GM18873 (cell line): ENCODE measurements at regions not wholly inside any gene's neighbourhood (a gene's known extent, or its start where the extent isn't known, plus 50 kb on each side); places are given as distances from the start of the nearest gene placed in this dataset.
"Not testable (repeated sequence)": the region's sequence is repeated elsewhere in the genome, so short reads cannot be mapped to it uniquely, and the experiment has no call there.

Experiments
- ATAC-seq: cut with Tn5 transposase; IDR thresholded peaks from one replicate; pipeline ENCODE4 v1.9.1; 2021; ENCODE audit warnings: mild to moderate bottlenecking, moderate library complexity, moderate number of reproducible peaks; ENCODE audit not compliant: unreplicated experiment, low FRiP score

DNA sequence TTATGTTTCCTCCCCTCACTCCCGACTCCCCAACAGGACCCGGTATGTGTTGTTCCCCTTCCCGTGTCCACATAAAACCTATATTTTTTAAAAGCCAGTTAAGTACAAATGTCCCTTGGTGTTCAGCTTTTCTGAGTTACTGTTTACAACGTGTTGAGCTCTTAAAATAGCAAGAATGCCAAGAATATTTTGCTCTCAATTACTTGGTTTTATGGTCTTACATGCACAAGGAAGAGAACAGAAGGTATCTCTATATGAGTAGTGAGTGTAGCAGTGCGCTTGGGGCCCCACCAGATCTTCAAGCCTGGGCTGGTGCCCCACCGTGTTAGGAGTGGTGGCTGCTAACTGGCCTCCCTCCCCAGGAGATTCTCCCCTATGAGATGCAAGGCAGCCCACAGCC, 75.3 kb downstream of the RIN2 start:
- ATAC-seq, result no peak

DNA sequence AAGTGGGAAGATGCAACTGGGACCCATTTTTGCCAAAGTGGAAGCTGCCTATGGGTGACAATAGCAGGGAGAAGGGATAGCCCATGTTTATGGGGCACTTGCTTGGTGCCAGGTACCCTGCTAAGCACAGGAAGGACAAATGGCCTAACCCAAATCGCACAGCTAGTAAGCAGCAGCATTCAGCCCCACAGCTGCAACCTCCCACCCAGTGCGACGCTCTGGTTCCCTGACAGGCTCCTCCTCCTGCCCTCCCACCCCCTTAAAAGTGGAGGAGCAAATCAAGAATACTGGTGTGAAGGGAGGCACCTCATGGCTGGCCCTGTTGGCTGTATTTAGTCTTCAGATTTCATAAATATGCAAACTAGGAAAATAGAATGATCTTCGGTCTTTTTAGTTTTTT, 76.2 kb downstream of the RIN2 start:
- ATAC-seq, result no peak

DNA sequence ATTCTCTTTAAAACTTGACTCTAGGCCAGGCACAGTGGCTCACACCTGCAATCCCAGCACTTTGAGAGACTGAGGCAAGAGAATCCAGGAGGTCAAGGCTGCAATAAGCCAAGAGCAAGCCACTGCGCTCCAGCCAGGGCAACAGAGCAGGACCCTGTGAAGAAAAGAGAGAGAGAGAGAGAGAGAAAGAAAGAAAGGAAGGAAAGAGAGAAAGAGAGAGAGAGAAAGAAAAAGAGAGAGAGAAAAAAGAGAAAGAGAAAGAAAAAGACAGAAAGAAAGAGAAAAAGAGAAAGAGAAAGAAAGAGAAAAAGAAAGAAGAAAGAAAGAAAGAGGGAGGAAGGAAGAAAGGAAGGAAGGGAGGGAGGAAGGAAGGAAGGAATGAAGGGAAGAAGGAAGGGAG, 76.7 kb downstream of the RIN2 start:
- ATAC-seq, result no peak

DNA sequence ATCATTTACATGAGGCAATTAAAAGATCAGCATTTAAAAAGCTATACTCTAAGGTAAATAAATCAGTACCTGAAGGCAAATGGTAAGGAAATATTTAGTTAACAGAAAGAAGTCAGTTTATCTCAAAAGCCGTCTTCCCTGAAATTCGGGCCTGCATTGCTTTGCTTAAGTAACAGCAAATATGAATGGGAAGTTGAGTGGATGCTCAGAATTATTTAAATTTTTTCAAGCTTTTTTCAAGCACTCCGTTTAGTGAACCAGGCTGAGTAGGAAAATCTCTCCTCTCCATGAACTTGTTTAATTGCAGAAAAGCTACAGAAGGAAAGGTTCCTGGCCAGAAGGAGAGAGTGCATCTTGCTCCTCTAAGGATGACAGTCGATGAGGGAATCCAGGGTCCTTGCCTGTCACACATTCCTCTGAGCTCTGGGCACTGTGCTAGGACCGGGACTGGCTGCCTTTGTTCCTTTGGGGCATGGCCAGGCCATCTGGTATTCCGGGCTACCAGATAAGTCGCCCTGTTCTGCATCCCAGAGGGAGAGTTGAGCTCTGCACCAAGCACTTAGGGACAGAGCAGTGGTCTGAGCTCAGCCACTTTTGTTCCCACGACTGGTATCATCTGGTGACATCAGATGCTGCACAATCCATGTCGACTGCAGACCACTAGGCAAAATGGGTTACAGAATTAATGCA, 77.6 kb downstream of the RIN2 start:
- no peak for ATAC-seq

DNA sequence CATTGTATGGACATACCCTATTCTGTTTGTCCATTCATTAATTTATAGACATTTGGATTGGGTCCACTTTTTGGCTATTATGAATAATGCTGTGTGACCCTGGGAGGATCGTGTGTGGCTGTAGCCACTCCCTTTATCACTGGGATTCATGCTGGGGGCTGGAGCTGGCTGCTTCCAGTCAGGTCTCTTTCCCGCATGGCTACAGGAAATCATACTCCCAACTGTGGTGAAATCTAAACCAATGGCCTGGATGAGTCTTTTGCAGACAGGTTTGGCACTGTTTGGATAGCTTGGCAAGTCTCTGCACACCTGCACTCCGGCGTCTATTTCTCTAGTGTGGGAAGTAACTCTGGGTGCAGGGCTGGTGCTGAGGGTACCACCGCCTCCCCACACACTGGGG, 80.4 kb downstream of the RIN2 start:
- no peak for ATAC-seq

DNA sequence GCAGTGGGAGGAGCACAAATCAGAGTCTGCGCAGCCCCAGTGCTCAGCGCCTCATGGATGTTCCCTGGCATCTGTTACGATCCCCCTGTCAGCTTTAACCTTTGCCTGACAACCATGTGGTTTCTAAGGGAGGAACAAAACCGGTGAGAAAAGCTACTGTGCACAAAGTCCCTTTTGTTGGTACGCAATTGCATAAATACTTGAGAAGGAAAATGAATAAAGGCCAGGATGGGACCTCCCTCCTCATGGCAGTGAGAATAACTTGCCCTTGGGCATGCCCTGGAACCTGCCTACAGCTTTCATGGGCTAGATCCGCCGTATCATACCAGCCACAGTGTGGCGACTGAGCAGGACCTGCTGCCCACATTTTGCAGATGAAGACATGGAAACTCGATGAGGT, 81.0 kb downstream of the RIN2 start:
- no peak for ATAC-seq

DNA sequence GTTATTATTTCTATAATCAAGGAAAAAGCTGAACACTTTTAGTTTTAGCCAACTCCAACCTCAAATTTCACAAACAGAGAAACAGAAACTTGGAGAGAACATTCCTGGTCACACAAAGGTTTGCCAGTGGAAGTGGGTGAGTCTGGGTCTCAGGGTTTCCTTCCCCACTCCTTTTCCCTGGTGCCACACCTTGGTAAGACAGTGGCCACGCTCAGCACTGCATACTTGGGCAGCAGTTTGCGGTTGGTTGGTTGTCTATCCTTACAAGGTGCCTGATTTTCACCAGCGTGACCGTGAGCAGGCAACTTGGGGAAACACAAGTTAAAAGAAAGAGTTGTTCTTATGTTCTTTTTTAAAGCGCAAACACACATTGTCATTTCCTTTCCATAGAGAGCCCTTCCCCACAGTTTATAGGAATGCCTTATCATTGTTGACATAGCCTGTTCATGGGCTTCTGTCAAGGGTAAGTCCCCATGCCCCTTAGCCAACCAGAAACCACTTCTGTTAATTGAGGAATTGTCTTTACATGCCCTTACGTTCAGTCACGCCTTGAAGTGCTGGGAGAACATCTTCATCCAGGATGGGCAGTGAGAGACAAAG, 82.2 kb downstream of the RIN2 start:
- ATAC-seq, result no peak

DNA sequence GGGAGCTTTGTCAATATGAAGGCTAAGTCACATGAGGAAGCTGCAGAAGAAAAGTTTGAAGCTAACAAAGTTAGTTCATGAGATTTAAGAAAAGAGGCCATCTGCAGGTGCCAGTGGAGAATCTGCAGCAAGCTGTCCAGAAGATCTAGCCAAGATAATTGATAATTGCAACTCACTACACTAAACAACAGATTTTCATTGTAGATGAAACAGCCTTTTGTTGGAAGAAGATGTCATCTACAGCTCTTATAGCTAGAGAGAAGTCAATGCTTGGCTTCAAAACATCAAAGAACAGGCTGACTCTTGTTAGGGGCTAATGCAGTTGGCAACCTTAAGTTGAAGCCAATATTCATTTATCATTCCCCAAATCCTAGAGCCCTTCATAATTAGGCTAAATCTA, 83.7 kb downstream of the RIN2 start:
- no peak for ATAC-seq

DNA sequence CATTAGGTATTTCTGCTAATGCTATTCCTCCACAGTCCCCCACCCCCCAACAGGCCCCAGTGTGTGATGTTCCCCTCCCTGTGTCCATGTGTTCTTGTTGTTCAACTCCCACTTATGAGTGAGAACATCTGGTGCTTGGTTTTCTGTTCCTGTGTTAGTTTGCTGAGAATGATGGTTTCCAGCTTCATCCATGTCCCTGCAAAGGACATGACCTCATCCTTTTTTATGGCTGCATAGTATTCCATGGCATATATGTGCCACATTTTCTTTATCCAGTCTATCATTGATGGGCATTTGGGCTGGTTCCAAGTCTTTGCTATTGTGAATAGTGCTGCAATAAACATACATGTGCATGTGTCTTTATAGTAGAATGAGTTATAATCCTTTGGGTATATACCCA, 86.8 kb downstream of the RIN2 start:
- ATAC-seq, result not testable (repeated sequence)

DNA sequence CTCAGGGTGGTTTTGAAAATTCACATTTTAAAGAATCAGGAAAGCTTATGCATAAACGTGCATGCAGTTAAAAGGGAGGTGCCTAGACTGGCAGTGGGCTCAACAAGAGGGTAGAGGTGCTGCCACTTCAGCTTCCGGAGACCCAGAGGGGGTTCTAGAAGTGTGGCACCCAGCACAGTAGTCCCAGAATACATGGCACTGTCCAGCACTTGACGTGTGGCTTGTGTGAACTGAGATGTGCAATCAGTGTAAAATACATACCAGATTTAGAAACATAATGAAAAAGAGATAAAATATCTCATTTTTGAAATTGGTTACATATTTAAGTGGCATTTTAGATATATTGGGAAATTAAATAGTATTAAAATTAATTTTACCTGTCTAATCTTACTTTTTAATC, 89.3 kb downstream of the RIN2 start:
- no peak for ATAC-seq

DNA sequence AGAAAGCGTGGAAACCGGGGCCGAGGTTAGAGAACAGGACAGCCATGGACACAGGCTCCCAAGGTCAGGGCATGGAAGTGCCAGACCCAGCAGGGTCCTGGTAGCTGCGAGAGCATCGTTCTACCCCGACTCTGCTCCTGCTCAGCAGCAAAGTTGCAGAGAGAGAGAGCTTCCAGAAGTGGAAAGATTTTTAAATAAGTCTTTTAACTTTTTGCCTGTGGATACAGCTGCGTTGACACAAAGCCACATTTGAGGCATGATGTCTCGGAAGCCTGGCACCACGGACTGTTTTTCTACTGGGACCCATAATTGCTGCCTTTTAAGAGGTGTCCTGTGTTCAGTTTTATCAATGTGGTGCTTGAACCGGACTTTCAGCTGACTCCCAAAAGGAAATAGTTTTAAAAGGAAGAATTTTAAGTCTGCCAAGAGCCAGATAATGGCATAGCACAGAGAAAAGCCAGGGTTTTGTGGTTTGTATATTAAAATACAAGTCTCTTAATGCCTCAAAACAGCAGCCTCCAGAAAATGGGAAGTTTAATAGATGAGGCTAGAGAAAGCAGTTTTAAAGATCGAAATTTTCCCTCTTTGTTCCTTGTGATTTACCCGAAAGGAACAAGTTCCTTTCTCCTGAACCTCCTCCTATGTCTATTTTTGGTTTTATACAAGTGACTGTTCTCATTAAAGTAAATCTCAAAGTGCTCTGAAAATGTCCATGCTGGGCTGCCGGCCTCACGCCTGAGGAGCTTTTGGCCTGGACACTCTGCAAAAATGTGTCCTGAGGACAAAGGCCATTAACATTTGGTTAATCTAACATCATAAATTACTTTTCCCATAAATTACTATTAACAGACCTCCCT, 91.5 kb downstream of the RIN2 start:
- ATAC-seq, result no peak

DNA sequence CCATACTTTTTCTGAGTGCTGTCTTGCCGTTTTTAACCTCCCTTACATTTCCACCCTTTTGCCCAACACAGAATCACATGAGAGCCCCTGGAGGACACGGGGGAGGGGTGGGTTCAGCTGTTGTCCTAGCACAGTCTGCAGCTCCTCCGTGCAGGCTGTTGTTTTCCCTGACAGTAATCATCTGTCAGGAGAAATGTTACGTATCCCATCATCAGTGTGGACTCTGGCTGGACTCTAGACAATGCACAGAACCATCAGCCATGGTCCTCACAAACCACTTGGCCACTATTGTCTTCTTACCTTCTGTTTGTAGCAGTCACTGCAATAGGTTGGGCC, 92.1 kb downstream of the RIN2 start:
- no peak for ATAC-seq

DNA sequence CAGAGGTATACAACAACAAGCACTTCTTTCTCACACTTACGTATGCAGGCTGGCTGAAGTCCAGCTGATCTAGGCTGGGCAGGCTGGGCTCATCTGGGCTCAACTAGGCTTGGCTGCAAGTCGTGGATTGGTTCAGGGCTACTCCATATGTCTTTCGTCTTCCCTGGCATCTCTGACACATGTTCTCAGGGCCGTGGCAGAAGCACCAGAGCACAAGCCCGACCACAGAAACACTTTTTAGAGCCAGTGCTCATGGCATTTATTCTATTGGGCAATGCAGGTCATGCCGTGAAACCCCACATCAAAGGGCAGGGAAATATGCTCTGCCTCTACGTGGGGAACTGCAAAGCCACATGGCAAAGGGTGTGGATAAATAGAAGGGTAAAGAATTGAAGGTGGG, 93.8 kb downstream of the RIN2 start:
- no peak for ATAC-seq

DNA sequence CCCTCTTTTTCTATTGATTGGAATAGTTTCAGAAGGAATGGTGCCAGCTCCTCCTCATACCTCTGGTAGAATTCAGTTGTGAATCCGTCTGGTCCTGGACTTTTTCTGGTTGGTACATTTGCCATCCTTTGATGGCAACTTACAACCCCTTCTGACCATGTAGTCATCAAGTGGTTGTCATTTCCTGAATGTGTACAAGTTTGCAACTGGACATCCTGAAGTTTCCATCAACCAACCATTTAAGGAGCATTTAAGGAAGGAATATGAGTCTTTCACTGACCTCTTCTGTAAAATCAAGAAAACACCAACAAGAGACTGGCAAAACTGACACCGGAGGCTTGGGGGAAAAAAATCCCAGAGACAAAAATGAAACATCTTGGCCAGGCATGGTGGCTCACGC, 97.4 kb downstream of the RIN2 start:
- ATAC-seq, result no peak

DNA sequence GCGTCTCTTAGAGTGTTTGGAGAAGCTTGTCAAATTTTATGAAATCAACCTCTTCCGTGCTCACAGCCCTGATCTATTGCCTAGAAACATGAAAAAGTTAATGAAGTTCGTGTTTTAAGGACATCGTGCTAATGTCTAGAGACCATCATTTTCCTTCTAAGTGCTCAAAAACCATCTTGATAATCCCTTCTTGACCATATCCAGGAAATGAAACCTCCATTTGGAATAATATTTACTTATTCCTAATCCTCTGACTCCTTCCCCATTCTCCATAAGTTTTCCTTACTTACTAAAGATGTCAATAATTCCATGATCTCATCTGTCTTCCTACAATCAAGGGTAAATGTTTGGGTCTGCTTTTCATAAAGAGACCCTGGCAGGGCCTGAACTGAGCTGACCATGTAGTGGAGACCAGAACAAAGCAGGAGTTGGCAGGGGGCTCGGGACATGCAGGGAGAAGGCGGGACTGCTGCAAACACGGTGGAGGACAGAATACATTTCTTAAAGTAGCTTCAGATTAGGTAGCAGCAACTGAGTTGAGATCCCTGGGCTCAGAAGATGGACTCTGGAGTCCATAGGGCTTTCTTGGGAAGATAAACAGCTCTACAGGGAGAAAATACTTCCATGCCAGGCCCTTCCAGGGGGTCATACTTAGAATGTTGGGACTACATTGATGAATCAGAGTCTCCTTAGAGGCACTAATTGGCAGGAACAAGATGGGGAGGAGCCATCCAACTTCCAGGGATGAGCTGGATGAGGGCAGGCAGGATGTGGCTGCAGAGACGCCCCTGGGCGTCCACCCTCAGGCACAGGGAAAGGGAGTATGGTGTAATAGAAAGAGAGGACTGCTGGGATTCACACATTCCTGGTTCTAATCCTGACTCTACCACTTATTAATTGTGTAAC, 100.7 kb downstream of the RIN2 start:
- ATAC-seq, result no peak

DNA sequence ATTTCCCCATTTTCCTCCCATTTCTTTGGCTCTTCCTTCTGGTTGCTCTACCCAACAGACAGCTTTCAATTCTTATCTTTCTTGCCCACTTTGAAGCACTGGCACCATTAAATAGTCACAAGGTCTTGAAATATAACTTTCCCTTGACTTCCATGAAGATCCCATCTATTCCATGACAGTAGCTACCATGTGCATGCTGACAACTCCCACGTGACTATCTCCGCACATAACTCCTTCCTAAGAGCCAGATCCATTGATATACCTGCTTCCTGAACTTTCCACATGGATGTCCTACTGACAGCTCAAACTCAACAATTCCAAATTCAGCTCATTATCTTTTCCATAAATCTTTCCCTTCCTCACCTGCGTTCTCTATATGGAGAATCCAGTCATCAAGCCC, 101.4 kb downstream of the RIN2 start:
- ATAC-seq, result no peak

DNA sequence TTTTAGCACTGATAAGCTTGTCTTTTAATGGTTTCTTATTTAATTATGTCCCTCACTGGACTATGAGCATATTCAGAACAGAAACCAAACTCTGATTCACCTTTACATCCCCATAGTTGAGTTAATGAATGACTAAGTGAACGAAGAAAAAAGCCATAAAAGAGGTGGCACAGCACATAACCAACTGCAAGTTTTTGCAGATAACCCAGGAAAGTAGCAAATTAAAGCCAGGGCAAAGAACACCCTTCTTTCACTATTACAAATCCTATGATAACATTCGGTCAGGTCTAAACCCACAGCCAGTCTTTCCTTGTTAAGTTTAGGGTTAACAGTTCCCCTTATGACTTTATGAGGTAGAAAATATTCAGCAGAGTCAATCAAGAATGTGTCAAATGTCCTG, 102.7 kb downstream of the RIN2 start:
- ATAC-seq, result no peak

DNA sequence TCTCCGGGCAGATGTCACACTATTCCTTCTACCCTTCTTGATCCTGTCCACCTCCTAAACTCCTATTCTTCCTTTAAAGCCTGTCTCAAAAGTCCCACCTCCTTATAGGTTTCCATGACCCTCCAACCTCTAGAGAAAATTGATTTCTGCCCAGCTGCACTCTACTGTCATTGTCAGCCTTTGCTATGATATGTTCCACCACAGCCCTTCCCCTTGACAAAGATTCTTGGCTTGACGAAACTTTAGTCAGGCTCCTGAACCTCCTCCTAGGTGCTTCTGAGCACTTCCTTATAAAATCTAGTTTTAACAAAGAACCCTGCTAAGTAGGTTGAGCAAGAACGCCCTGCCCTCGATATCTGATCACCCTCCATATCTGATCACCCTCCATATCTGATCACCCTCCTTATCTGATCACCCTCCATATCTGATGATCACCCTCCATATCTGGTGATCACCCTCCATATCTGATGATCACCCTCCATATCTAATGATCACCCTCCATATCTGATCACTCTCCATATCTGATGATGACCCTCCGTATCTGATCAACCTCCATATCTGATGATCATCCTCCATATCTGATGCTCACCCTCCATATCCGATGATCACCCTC, 103.2 kb downstream of the RIN2 start:
- no peak for ATAC-seq

DNA sequence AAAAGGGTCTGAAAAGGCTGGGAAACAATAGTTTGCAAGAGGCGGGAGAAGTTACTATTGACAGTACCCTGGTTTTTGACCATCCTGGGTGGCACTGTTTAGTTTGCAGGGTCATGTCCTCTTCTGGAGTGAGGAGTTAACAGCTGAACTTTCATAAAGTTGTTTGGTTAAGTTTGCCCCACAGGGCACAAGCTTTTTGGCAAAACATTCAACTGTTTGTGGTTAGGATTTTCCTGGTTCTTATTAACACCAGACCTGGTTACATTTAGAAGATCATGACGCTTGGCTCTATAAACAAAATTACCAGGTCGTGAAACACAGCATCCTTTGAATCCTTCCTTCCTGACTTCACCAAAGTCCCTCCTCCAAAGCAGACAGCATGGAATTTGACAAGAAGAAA, 106.1 kb downstream of the RIN2 start:
- no peak for ATAC-seq

DNA sequence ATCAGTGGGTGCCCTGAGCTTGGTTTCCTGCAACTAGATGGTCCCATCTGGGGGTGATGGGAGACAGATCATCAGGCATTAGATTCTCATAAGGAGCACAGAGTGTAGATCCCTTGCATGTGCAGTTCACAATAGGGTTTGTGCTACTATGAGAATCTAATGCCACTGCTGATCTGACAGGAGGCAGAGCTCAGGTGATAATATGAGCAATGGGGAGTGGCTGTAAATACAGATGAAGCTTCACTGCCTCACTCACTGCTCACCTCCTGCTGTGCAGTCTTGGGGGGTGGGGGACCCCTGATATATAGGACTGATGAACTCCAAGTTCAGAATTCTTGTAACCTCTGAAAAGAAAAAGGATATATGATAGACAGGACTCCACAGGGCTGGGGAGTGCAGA, 108.0 kb downstream of the RIN2 start:
- ATAC-seq, result no peak
